NB4 (cell line): ENCODE measurements at regions not wholly inside any gene's neighbourhood (a gene's known extent, or its start where the extent isn't known, plus 50 kb on each side); places are given as distances from the start of the nearest gene placed in this dataset.

Source experiments
- DNase-seq: peaks from one replicate; pipeline ENCODE4 v3.0.0; 2010; ENCODE audit warnings: low read depth
- H3K4me3 ChIP-seq: one replicate; pipeline ENCODE4 v1.5.1; 2011; ENCODE audit warnings: mild to moderate bottlenecking, low read depth, low read length, moderate library complexity
- CTCF ChIP-seq: IDR thresholded peaks from one replicate; pipeline ENCODE4 v1.5.1; 2012; ENCODE audit warnings: low read depth, low read length
- MYC ChIP-seq: IDR thresholded peaks from 2 replicates; pipeline ENCODE4 v1.6.1; 2011; ENCODE audit warnings: low read depth, low read length
- POLR2A ChIP-seq: IDR thresholded peaks from 2 replicates; pipeline ENCODE4 v1.6.1; 2011; ENCODE audit warnings: mild to moderate bottlenecking; ENCODE audit not compliant: insufficient read length; ENCODE audit errors: extremely low read depth
- TF ChIP-seq, protein P1 (sequence below): IDR thresholded peaks from 2 replicates; pipeline ENCODE4 v1.6.1; 2011; ENCODE audit warnings: low read depth, low read length

- TF ChIP-seq MYC (no peak), CTCF (no peak)
- no peak overlapping the region for H3K4me3 ChIP-seq
- DNase-seq: no peak
These were observed 868.7 kb downstream of the BCL11A start for GRCh38 chr2:59684771-59685166.

GRCh38 chr2:59684116-59684770 lies 869.2 kb downstream of the BCL11A start:
- DNase-seq: no peak
- no peak overlapping the region for H3K4me3 ChIP-seq
- TF ChIP-seq POLR2A (no peak), CTCF (no peak), MYC (no peak)
- TF ChIP-seq, protein P1, sequence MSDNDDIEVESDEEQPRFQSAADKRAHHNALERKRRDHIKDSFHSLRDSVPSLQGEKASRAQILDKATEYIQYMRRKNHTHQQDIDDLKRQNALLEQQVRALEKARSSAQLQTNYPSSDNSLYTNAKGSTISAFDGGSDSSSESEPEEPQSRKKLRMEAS: no peak

GRCh38 chr2:59680863-59681262 lies 872.6 kb downstream of the BCL11A start:
- H3K4me3 ChIP-seq: no peak overlapping the region
- no peak for DNase-seq
- TF ChIP-seq, protein P1: no peak
- TF ChIP-seq POLR2A (no peak), MYC (no peak), CTCF (no peak)

DNA sequence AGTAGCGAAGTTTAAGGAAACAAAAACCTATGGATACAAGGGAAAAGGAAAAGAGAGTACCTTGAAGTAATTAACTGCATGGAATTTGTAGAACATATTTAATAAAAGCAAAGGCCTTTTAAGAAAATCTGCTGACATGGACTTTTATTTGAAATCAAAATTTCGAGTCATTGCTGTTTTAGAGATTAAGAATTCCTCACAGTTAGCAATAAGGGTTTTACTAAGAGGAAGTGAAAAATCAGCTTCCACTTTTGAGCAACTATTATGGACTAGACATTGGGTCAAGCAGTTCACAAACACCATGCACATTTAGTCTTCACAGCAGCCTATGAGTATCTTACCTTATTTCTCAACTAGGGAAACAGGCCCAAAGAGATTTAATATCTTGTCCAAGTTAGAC lies 876.3 kb downstream of the BCL11A start:
- no peak overlapping the region for H3K4me3 ChIP-seq
- no peak for TF ChIP-seq CTCF
- TF ChIP-seq, protein P1: no peak
- no peak for TF ChIP-seq POLR2A
- TF ChIP-seq MYC: no peak
- DNase-seq: peak; percentile 13

DNA sequence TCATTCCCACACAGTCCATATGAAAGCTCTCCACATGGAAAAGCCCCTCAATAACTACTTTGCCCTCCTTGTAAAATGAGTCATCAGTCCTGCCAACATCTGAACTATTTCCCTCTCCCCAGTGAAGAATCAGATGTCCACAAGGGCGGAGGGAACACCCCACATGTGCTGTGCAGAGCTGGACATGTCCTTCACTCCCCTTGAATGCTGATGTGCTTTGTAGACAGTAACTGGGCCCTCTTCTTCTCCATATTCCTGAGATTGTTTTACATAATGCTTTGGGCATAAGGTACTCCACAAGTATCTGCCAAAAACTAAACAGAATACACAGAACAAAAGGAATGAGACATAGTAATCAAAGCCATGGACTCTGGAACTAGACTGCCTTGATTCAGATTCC lies 879.4 kb downstream of the BCL11A start:
- H3K4me3 ChIP-seq: no peak overlapping the region
- TF ChIP-seq POLR2A (no peak), CTCF (no peak), MYC (no peak)
- TF ChIP-seq, protein P1: no peak

GRCh38 chr2:59665021-59665420 lies 888.4 kb downstream of the BCL11A start:
- no peak for DNase-seq
- TF ChIP-seq POLR2A (no peak), MYC (no peak), CTCF (no peak)
- TF ChIP-seq, protein P1: no peak
- no peak overlapping the region for H3K4me3 ChIP-seq

More for the DNA sequence above, 879.4 kb downstream of the BCL11A start:
- DNase-seq: no peak
